ENCODE measurements at regions not wholly inside any gene's neighbourhood (a gene's known extent, or its start where the extent isn't known, plus 50 kb on each side); places are given as distances from the start of the nearest gene placed in this dataset.

DNA sequence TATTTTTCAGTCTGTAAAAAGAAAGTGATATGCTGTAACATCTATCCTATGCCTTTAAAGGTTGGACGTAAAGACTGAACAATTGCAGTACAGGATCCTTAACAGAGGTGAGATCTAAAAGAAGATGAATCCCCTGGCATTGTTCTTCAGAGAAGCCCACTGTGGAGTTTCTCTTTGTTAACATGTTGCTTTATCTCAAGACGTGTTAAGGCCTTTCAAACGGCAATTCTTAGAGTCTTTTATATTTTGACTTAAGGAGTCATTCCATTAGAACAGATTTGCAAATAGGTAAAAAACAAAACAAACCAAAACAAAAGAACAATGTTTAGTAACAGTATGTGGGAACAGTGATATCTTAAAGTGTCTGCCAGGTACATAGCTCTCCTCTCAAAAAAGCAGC lies 225.1 kb upstream of the ZP4 start:
- TF ChIP-seq EP300 (IDR thresholded peaks at IDR 0.05) (no peak), POLR2AphosphoS5 (IDR thresholded peaks at IDR 0.05) (no peak), POLR2A (IDR thresholded peaks at IDR 0.05) (no peak)
- TF ChIP-seq, protein P1, sequence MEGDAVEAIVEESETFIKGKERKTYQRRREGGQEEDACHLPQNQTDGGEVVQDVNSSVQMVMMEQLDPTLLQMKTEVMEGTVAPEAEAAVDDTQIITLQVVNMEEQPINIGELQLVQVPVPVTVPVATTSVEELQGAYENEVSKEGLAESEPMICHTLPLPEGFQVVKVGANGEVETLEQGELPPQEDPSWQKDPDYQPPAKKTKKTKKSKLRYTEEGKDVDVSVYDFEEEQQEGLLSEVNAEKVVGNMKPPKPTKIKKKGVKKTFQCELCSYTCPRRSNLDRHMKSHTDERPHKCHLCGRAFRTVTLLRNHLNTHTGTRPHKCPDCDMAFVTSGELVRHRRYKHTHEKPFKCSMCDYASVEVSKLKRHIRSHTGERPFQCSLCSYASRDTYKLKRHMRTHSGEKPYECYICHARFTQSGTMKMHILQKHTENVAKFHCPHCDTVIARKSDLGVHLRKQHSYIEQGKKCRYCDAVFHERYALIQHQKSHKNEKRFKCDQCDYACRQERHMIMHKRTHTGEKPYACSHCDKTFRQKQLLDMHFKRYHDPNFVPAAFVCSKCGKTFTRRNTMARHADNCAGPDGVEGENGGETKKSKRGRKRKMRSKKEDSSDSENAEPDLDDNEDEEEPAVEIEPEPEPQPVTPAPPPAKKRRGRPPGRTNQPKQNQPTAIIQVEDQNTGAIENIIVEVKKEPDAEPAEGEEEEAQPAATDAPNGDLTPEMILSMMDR (IDR thresholded peaks at IDR 0.05) = no peak
- no peaks in the 10 kb centered on the region for H3K4me1 ChIP-seq
- H3K27ac ChIP-seq = no peak overlapping the region
- H3K27me3 ChIP-seq = no peaks in the 10 kb centered on the region
- no peaks in the 10 kb centered on the region for H3K36me3 ChIP-seq
- WGBS, 2 donors (ENCODE audit: low coverage in 1 of 2) = 62 to 78% methylated on average over 3 of the region's 3 CpGs
- no peak for ATAC-seq
- H3K9me3 ChIP-seq = no peaks in the 10 kb centered on the region
- no peak overlapping the region for H3K4me3 ChIP-seq

DNA sequence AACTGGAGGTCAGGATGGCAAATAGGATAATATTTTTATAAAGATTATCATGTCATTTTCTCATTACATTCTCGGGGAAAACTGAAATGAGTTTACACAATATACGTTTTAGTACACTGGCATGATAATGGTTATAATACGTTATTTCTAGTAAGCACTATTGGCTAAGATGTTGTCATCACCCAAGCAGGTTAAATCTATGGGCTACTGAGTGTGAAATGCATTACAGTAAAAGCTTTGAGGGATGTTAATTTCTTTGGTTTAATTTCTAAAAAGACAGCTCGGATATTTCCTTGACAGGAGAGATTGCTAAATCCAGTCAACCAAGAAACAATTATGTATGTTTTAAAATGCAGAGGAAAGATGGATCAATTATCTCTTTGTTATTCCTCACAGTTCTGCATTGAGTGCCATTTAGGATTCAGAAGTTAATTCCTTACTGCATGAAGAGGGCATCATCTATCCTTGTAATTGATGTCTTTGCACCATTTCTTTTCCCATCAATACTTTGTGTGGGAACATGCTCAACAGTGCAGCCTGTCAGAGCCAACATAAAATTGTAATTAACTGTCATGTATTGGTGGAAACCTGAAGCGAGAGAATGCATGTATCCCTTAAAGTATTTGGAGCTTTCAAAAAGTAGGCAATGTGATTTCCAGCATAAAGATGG lies 222.4 kb upstream of the ZP4 start:
- no peaks in the 10 kb centered on the region for H3K36me3 ChIP-seq
- no peak overlapping the region for H3K27ac ChIP-seq
- no peaks in the 10 kb centered on the region for H3K4me1 ChIP-seq
- WGBS, 2 donors (ENCODE audit: low coverage in 1 of 2) = 51 to 59% methylated on average over 5 of the region's 5 CpGs
- no peak overlapping the region for H3K4me3 ChIP-seq
- no peaks in the 10 kb centered on the region for H3K27me3 ChIP-seq
- ATAC-seq = no peak
- H3K9me3 ChIP-seq = no peaks in the 10 kb centered on the region
- TF ChIP-seq POLR2A (IDR thresholded peaks at IDR 0.05) = no peak
- TF ChIP-seq POLR2AphosphoS5 (IDR thresholded peaks at IDR 0.05) = no peak
- TF ChIP-seq EP300 (IDR thresholded peaks at IDR 0.05) = no peak
- TF ChIP-seq, protein P1 (IDR thresholded peaks at IDR 0.05) = no peak

DNA sequence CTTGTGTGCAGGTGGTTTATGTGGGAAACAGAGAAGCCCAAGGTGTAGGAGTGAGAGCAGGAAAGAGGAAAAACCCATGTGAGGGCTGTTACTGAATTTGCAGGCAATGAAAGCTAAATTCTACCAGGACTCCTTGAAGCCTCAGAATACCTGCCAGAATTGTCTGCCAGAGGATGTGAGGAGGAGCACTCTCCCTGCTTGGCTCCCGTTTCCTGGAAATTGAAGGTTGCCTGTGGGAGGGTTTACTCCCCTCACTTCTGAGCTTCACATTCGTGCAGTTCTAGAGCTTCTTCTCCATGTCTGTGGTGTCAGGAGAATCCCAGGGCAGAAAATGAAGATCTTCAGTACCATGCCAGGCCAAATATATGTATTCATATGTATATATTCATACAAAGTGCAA lies 220.8 kb upstream of the ZP4 start:
- TF ChIP-seq, protein P1 (IDR thresholded peaks at IDR 0.05) = no peak
- TF ChIP-seq EP300 (IDR thresholded peaks at IDR 0.05) = no peak
- TF ChIP-seq POLR2A (IDR thresholded peaks at IDR 0.05) = no peak
- no peak for TF ChIP-seq POLR2AphosphoS5 (IDR thresholded peaks at IDR 0.05)
- H3K4me3 ChIP-seq = no peak overlapping the region
- no peaks in the 10 kb centered on the region for H3K4me1 ChIP-seq
- 50 to 67% methylated on average over 1 to 2 of the region's 2 CpGs for WGBS, 2 donors (ENCODE audit: low coverage in 1 of 2)
- no peaks in the 10 kb centered on the region for H3K27me3 ChIP-seq
- H3K9me3 ChIP-seq = no peaks in the 10 kb centered on the region
- H3K27ac ChIP-seq = no peak overlapping the region
- no peaks in the 10 kb centered on the region for H3K36me3 ChIP-seq
- ATAC-seq = no peak

DNA sequence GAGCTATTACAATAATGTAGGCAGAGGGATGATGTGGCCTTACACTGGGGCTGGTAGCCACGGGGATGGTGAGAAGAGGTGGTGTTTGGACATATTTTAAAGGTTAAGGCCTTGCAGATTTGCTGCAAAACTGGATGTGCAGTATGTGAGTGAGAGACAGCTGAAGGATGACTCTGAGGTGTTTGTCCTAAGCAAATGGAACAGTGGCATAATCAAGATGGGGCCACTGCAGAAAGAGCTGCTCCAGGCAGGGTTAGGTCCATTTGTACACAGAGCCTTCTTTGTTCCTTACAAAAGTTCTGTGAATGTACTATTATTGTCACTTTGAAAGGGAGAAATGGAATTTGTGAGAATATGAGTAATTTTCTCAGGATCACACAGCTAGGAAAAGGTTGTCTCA lies 220.4 kb upstream of the ZP4 start:
- Histone ChIP-seq H3K9me3 (no peaks in the 10 kb centered on the region), H3K36me3 (no peaks in the 10 kb centered on the region), H3K4me1 (no peaks in the 10 kb centered on the region), H3K27me3 (no peaks in the 10 kb centered on the region), H3K27ac (no peak overlapping the region), H3K4me3 (no peak overlapping the region)
- WGBS, 2 donors (ENCODE audit: low coverage in 1 of 2) = 65 to 70% methylated on average over 1 of the region's 1 CpG
- TF ChIP-seq POLR2A (IDR thresholded peaks at IDR 0.05) (no peak), EP300 (IDR thresholded peaks at IDR 0.05) (no peak), POLR2AphosphoS5 (IDR thresholded peaks at IDR 0.05) (no peak)
- TF ChIP-seq, protein P1 (IDR thresholded peaks at IDR 0.05) = no peak
- ATAC-seq = no peak

DNA sequence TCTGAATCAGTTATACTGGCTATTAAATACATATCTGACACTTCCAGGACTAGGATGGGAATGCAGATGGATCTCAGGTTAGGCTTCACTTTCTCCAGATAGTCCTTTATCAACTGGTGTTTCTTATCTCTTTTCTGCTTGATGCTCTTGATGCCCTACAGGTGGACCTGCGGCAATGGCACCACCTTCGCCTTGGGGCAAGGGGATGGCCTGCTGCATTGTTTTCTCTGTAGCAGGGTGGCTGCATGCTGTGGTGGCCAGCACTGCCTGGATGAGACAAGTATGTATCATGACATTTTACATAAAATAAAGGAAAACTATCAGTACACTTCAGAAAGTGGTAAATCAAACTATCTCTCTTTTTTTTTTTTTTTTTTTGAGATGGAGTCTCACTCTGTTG lies 217.7 kb upstream of the ZP4 start:
- H3K4me1 ChIP-seq = no peaks in the 10 kb centered on the region
- no peaks in the 10 kb centered on the region for H3K9me3 ChIP-seq
- no peak overlapping the region for H3K4me3 ChIP-seq
- H3K27me3 ChIP-seq = no peaks in the 10 kb centered on the region
- H3K36me3 ChIP-seq = no peaks in the 10 kb centered on the region
- WGBS, 2 donors (ENCODE audit: low coverage in 1 of 2) = 92% methylated on average over 2 of the region's 2 CpGs; no CpG with 5 or more reads in 1 of the 2 donors
- ATAC-seq = no peak
- H3K27ac ChIP-seq = no peak overlapping the region
- no peak for TF ChIP-seq POLR2AphosphoS5 (IDR thresholded peaks at IDR 0.05)
- no peak for TF ChIP-seq EP300 (IDR thresholded peaks at IDR 0.05)
- TF ChIP-seq, protein P1 (IDR thresholded peaks at IDR 0.05) = no peak
